Mesothelial cell of epicardium (in vitro differentiated cells): ENCODE measurements at regions not wholly inside any gene's neighbourhood (a gene's known extent, or its start where the extent isn't known, plus 50 kb on each side); places are given as distances from the start of the nearest gene placed in this dataset.

ENCODE experiments used
- DNase-seq, 2 experiments: peaks; one replicate each; pipeline ENCODE4 v3.0.0; 2021; ENCODE audit warnings: low spot score in 2 of 2; ENCODE audit not compliant: unreplicated experiment in 2 of 2
- H3K27ac Mint-ChIP-seq: 2 replicates; pipeline ENCODE4 v1.8.0; 2021; ENCODE audit warnings: mixed read lengths
- H3K27me3 Mint-ChIP-seq: 2 replicates; pipeline ENCODE4 v1.8.0; 2021; ENCODE audit warnings: low read depth, mixed read lengths
- H3K36me3 Mint-ChIP-seq: 2 replicates; pipeline ENCODE4 v1.8.0; 2021; ENCODE audit warnings: mixed read lengths
- H3K4me1 Mint-ChIP-seq: 2 replicates; pipeline ENCODE4 v1.8.0; 2021; ENCODE audit warnings: mixed read lengths
- H3K4me3 Mint-ChIP-seq: 2 replicates; pipeline ENCODE4 v1.8.0; 2021; ENCODE audit warnings: mild to moderate bottlenecking, moderate library complexity, mixed read lengths
- H3K9me3 Mint-ChIP-seq: 2 replicates; pipeline ENCODE4 v1.8.0; 2021; ENCODE audit warnings: mixed read lengths
- CTCF ChIP-seq: fragments of 200-600 bp; sonication (generic); IDR thresholded peaks from one replicate; pipeline ENCODE4 v1.5.0; 2021; ENCODE audit warnings: antibody characterized with exemption; ENCODE audit not compliant: unreplicated experiment

DNA sequence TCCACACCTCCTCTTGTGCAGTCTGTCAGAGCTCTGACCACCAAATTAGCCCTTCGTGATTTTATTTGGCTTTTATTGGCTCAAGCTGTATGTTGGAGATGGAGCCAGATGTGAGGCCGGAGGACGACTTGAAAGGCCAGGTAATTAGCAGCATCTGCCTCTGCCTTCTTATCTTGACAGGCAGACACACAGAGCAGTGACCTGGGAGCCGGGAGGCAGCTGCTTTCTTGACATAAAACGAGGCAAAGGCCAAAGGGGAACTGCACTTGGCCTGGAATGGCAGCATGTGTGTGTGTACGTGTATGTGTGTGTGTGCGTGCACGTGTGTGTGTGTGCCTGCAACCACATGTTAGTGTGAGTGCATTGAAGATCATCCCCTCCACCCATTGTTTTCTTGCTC, 56.9 kb upstream of the BRD7 start:
- Mint-ChIP-seq H3K27ac (no peak overlapping the region), H3K36me3 (no peaks in the 10 kb centered on the region), H3K4me3 (no peak overlapping the region), H3K4me1 (peaks cover 3% of the 10 kb centered on the region), H3K9me3 (peaks cover 15% of the 10 kb centered on the region), H3K27me3 (peaks cover 12% of the 10 kb centered on the region)
- TF ChIP-seq CTCF, result no peak
- DNase-seq, result no peak

GRCh38 chr16:50425044-50425443, 56.3 kb upstream of the BRD7 start:
- peaks cover 19% of the 10 kb centered on the region for H3K9me3 Mint-ChIP-seq
- peaks cover 3% of the 10 kb centered on the region for H3K36me3 Mint-ChIP-seq
- H3K27ac Mint-ChIP-seq, result no peak overlapping the region
- TF ChIP-seq CTCF, result no peak
- peaks cover 12% of the 10 kb centered on the region for H3K27me3 Mint-ChIP-seq
- DNase-seq, result no peak
- peaks cover 3% of the 10 kb centered on the region for H3K4me1 Mint-ChIP-seq
- H3K4me3 Mint-ChIP-seq, result no peak overlapping the region

GRCh38 chr16:50422926-50423325, 54.1 kb upstream of the BRD7 start:
- DNase-seq, result no peak
- Mint-ChIP-seq H3K9me3 (peaks cover 30% of the 10 kb centered on the region), H3K36me3 (peaks cover 11% of the 10 kb centered on the region), H3K27ac (no peak overlapping the region), H3K4me3 (no peak overlapping the region), H3K4me1 (peaks cover 3% of the 10 kb centered on the region), H3K27me3 (peaks cover 12% of the 10 kb centered on the region)
- TF ChIP-seq CTCF, result no peak

- Mint-ChIP-seq H3K27me3 (peaks cover 5% of the 10 kb centered on the region), H3K27ac (no peak overlapping the region), H3K9me3 (peaks cover 53% of the 10 kb centered on the region), H3K4me3 (no peak overlapping the region), H3K36me3 (peaks cover 14% of the 10 kb centered on the region), H3K4me1 (no peaks in the 10 kb centered on the region)
- TF ChIP-seq CTCF, result no peak
- no peak for DNase-seq
Observed at GRCh38 chr16:50419116-50419515, 50.3 kb upstream of the BRD7 start.
